Upper lobe of left lung (tissue), 6 donors: ENCODE measurements at regions not wholly inside any gene's neighbourhood (a gene's known extent, or its start where the extent isn't known, plus 50 kb on each side); places are given as distances from the start of the nearest gene placed in this dataset.

Experiments used
- ATAC-seq, 2 donors: fragments of 200-7000 bp; cut with Tn5 transposase; one replicate each; pipeline ENCODE4 v1.9.1; 2022; ENCODE audit warnings: mild to moderate bottlenecking in 2 of 2, moderate library complexity in 2 of 2; ENCODE audit not compliant: low FRiP score in 2 of 2
- DNase-seq, 2 donors: peaks; one replicate each; pipeline ENCODE4 v3.0.0-alpha.2; 2019 to 2020
- H3K27ac ChIP-seq, 4 donors: fragments of 200-600 bp; sonication (generic); one replicate each; pipeline ENCODE4 v1.5.1; 2016 to 2019
- H3K27me3 ChIP-seq, 4 donors: fragments of 200-600 bp; sonication (generic); one replicate each; pipeline ENCODE4 v1.5.1; 2017 to 2019
- H3K36me3 ChIP-seq, 4 donors: fragments of 200-600 bp; sonication (generic); one replicate each; pipeline ENCODE4 v1.5.1; 2016 to 2019
- H3K4me1 ChIP-seq, 4 donors: fragments of 200-600 bp; sonication (generic); one replicate each; pipeline ENCODE4 v1.5.1; 2018 to 2019
- H3K4me3 ChIP-seq, 4 donors: fragments of 200-600 bp; sonication (generic); one replicate each; pipeline ENCODE4 v1.5.1; 2017 to 2019; ENCODE audit warnings: mild to moderate bottlenecking in 2 of 4, moderate library complexity in 1 of 4
- H3K9me3 ChIP-seq, 4 donors: fragments of 200-600 bp; sonication (generic); one replicate each; pipeline ENCODE4 v1.5.1; 2018 to 2019
- EP300 ChIP-seq, 4 donors: sonication (generic); formaldehyde crosslinking; IDR thresholded peaks; one replicate each; pipeline ENCODE4 v1.5.1; 2017; ENCODE audit warnings: antibody characterized with exemption in 4 of 4, control low read depth in 2 of 4
- POLR2A ChIP-seq, 4 donors: fragments of 450-650 bp; IDR thresholded peaks; one replicate each; pipeline ENCODE4 v1.5.1; 2016 to 2017; ENCODE audit warnings: antibody characterized with exemption in 4 of 4, mild to moderate bottlenecking in 2 of 4
- POLR2AphosphoS5 ChIP-seq, 2 donors: sonication (generic); formaldehyde crosslinking; IDR thresholded peaks; one replicate each; pipeline ENCODE4 v1.5.1; 2017; ENCODE audit warnings: antibody characterized with exemption in 2 of 2
- WGBS, 2 donors: methylation state at CpG; one replicate each; pipeline ENCODE4 v1.1.5; 2017 to 2018; 5-methylcytosine and 5-hydroxymethylcytosine counted together
- TF ChIP-seq, protein P1 (sequence below), 6 experiments: fragments of 450-650 bp in 4 of 6; fragments of 200-600 bp in 2 of 6; sonication (generic) in 2 of 6; IDR thresholded peaks; one replicate each; pipeline ENCODE4 v1.5.1; 2016 to 2019; ENCODE audit warnings: antibody characterized with exemption in 6 of 6
- donor health status: DM: no; HTN: no; CAD: no; lungs with moderate emphysema.
- donor health status: DM: no; HTN: yes; CAD: no; lungs with severe emphysema.

DNA sequence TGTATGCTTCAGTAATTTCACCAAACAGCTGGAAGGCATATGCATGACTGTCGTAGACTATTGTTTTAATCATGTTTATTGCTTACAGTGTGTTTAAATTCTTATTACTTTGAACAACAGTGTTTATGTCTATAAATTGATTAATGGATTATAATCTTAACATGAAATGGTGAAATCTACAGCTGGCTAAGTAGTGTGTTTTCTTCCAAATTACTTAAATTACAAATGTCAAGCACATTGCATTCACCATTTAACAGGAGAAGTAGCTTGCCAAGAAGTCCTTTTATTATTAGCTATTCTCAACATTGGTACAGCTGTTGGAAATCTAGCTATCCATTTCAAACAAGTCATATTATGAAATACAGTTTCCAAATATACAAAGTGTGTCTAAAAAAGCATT is 849.3 kb upstream of the PCDH10 start:
- 53 to 62% methylated on average over 1 of the region's 1 CpG for WGBS, 2 donors
- H3K27ac ChIP-seq = no peak overlapping the region
- H3K4me1 ChIP-seq = no peaks in the 10 kb centered on the region
- ATAC-seq (no peak), DNase-seq (no peak)
- H3K36me3 ChIP-seq = no peaks in the 10 kb centered on the region
- no peaks in the 10 kb centered on the region for H3K27me3 ChIP-seq
- no peak for TF ChIP-seq EP300 (IDR thresholded peaks at IDR 0.05)
- TF ChIP-seq POLR2A (IDR thresholded peaks at IDR 0.05) = no peak
- no peak for TF ChIP-seq POLR2AphosphoS5 (IDR thresholded peaks at IDR 0.05)
- TF ChIP-seq, protein P1, sequence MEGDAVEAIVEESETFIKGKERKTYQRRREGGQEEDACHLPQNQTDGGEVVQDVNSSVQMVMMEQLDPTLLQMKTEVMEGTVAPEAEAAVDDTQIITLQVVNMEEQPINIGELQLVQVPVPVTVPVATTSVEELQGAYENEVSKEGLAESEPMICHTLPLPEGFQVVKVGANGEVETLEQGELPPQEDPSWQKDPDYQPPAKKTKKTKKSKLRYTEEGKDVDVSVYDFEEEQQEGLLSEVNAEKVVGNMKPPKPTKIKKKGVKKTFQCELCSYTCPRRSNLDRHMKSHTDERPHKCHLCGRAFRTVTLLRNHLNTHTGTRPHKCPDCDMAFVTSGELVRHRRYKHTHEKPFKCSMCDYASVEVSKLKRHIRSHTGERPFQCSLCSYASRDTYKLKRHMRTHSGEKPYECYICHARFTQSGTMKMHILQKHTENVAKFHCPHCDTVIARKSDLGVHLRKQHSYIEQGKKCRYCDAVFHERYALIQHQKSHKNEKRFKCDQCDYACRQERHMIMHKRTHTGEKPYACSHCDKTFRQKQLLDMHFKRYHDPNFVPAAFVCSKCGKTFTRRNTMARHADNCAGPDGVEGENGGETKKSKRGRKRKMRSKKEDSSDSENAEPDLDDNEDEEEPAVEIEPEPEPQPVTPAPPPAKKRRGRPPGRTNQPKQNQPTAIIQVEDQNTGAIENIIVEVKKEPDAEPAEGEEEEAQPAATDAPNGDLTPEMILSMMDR (IDR thresholded peaks at IDR 0.05) = no peak
- no peak overlapping the region for H3K4me3 ChIP-seq
- no peaks in the 10 kb centered on the region for H3K9me3 ChIP-seq

DNA sequence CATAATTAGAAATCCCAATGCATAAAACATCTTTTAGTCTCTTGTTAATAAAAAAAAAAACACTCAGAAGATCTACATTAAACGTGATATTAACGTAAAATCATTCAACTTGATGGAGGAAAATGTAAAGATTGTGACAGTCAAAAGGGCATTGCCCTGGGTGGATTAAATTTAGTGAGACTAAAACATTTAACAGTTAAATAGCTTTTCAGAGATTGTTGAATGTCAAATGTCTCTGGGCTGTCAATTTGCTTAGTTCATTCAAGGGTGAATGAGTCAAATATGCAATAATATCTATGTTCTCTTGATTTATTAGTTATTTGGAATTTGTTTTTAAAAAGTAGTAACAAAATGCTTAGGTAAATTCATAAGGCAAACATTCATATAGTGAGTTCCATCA is 836.6 kb upstream of the PCDH10 start:
- no peaks in the 10 kb centered on the region for H3K9me3 ChIP-seq
- no peak overlapping the region for H3K27ac ChIP-seq
- 87 to 89% methylated on average over 2 of the region's 2 CpGs for WGBS, 2 donors
- no peaks in the 10 kb centered on the region for H3K36me3 ChIP-seq
- H3K4me1 ChIP-seq = no peaks in the 10 kb centered on the region
- no peaks in the 10 kb centered on the region for H3K27me3 ChIP-seq
- DNase-seq (no peak), ATAC-seq (no peak)
- TF ChIP-seq EP300 (IDR thresholded peaks at IDR 0.05) = no peak
- TF ChIP-seq POLR2AphosphoS5 (IDR thresholded peaks at IDR 0.05) = no peak
- TF ChIP-seq, protein P1 (IDR thresholded peaks at IDR 0.05) = no peak
- TF ChIP-seq POLR2A (IDR thresholded peaks at IDR 0.05) = no peak
- no peak overlapping the region for H3K4me3 ChIP-seq

DNA sequence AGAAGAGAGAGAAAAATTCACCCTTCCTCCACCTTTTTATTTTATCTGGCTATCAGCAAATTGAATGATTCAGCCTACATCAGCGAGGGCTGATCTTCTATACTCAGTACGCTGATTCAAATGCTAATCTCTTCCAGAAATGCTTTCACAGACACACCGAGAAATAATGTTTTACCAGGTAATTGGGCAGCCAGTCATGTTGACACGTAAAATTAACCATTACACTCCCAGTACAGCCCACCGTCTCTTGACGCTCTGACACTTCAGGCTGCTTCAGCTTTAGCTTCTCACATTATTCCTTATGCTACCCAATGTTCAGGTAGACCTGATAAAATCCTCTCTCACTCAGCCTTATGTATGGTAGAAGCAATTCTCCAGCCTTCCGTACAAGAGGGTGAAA is 835.2 kb upstream of the PCDH10 start:
- ATAC-seq = no peak
- TF ChIP-seq EP300 (IDR thresholded peaks at IDR 0.05) = no peak
- no peak for TF ChIP-seq POLR2AphosphoS5 (IDR thresholded peaks at IDR 0.05)
- H3K4me1 ChIP-seq = no peaks in the 10 kb centered on the region
- no peaks in the 10 kb centered on the region for H3K9me3 ChIP-seq
- H3K36me3 ChIP-seq = no peaks in the 10 kb centered on the region
- no peaks in the 10 kb centered on the region for H3K27me3 ChIP-seq
- WGBS, 2 donors = 82 to 87% methylated on average over 7 of the region's 7 CpGs
- H3K27ac ChIP-seq = no peak overlapping the region
- no peak for DNase-seq
- no peak overlapping the region for H3K4me3 ChIP-seq

DNA sequence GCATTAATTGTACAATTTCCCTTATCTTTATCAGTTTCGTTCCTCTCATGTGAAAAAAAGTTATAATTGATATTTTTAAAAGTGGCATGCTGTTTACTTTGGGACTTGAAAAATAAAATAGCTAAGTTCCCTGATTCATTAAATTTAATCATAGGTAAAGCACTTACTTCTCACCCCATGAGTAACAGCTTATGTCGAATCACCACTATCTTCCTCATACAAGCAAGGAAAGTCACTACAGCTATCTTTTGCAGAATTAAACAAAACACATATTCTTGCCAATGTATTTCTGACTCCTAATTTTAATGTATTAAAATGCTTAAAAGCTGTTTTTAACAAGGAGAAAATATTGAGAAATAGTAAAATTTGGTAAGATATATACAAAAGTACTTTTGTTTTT is 832.4 kb upstream of the PCDH10 start:
- 83 to 86% methylated on average over 2 of the region's 2 CpGs for WGBS, 2 donors

DNA sequence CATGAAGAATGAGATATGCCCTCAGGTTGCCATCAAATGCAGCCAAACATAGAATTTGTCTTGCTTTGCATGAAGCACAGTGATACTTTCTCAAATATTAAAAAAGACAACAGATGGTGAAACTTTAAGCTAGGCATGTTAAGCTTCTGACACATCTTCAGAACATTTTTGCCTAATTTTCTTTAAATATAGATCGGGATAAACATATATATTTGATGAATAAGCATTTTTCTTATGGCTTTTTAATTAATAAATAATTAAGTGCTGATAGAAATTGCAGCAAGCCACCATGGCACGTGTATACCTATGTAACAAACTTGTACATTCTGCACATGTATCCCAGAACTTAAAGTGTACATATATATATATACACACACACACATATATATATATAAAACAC is 831.2 kb upstream of the PCDH10 start:
- ATAC-seq (no peak), DNase-seq (no peak)
- Histone ChIP-seq H3K9me3 (no peaks in the 10 kb centered on the region), H3K27me3 (no peaks in the 10 kb centered on the region), H3K36me3 (no peaks in the 10 kb centered on the region), H3K27ac (no peak overlapping the region), H3K4me3 (no peak overlapping the region), H3K4me1 (no peaks in the 10 kb centered on the region)
- no peak for TF ChIP-seq POLR2A (IDR thresholded peaks at IDR 0.05)
- no peak for TF ChIP-seq EP300 (IDR thresholded peaks at IDR 0.05)
- TF ChIP-seq, protein P1 (IDR thresholded peaks at IDR 0.05) = no peak
- TF ChIP-seq POLR2AphosphoS5 (IDR thresholded peaks at IDR 0.05) = no peak
- 75 to 77% methylated on average over 2 of the region's 2 CpGs for WGBS, 2 donors

More for the DNA sequence above, 832.4 kb upstream of the PCDH10 start:
- H3K4me3 ChIP-seq = no peak overlapping the region
- ATAC-seq = no peak
- H3K9me3 ChIP-seq = no peaks in the 10 kb centered on the region
- H3K27me3 ChIP-seq = no peaks in the 10 kb centered on the region
- H3K4me1 ChIP-seq = no peaks in the 10 kb centered on the region
- TF ChIP-seq POLR2AphosphoS5 (IDR thresholded peaks at IDR 0.05) = no peak
- H3K27ac ChIP-seq = no peak overlapping the region
- H3K36me3 ChIP-seq = no peaks in the 10 kb centered on the region
- no peak for DNase-seq

DNA sequence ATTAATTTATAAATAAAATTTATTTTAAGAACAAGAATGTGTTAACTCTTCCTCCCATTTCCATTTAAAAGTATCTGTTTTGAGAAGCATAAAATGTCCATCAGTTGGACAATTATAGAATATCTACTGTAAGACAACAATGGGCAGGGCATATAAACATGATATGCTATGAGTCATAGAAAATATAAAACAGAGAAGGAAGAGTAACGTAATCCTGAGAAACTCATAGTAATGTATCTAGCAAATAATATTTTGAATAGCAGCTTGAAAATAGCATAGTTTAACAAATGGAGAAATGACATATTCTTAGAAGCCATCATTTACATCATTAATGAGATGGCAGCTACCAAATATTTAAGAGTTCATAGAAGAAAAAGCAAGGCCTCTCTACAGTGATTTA is 820.3 kb upstream of the PCDH10 start:
- Histone ChIP-seq H3K4me1 (no peaks in the 10 kb centered on the region), H3K27ac (no peak overlapping the region), H3K36me3 (no peaks in the 10 kb centered on the region), H3K4me3 (no peak overlapping the region), H3K9me3 (no peaks in the 10 kb centered on the region), H3K27me3 (no peaks in the 10 kb centered on the region)
- 45 to 95% methylated on average over 1 of the region's 1 CpG for WGBS, 2 donors
- ATAC-seq = no peak
- no peak for TF ChIP-seq EP300 (IDR thresholded peaks at IDR 0.05)
- TF ChIP-seq, protein P1 (IDR thresholded peaks at IDR 0.05) = no peak
- no peak for TF ChIP-seq POLR2AphosphoS5 (IDR thresholded peaks at IDR 0.05)
- TF ChIP-seq POLR2A (IDR thresholded peaks at IDR 0.05) = no peak
- DNase-seq = no peak
